GM21723 (cell line): ENCODE measurements at regions not wholly inside any gene's neighbourhood (a gene's known extent, or its start where the extent isn't known, plus 50 kb on each side); places are given as distances from the start of the nearest gene placed in this dataset.
"Not testable (repeated sequence)": the region's sequence is repeated elsewhere in the genome, so short reads cannot be mapped to it uniquely, and the experiment has no call there.

ENCODE experiments used
- ATAC-seq: cut with Tn5 transposase; IDR thresholded peaks from one replicate; pipeline ENCODE4 v1.9.1; 2021; ENCODE audit warnings: mild to moderate bottlenecking, moderate library complexity; ENCODE audit not compliant: unreplicated experiment

DNA sequence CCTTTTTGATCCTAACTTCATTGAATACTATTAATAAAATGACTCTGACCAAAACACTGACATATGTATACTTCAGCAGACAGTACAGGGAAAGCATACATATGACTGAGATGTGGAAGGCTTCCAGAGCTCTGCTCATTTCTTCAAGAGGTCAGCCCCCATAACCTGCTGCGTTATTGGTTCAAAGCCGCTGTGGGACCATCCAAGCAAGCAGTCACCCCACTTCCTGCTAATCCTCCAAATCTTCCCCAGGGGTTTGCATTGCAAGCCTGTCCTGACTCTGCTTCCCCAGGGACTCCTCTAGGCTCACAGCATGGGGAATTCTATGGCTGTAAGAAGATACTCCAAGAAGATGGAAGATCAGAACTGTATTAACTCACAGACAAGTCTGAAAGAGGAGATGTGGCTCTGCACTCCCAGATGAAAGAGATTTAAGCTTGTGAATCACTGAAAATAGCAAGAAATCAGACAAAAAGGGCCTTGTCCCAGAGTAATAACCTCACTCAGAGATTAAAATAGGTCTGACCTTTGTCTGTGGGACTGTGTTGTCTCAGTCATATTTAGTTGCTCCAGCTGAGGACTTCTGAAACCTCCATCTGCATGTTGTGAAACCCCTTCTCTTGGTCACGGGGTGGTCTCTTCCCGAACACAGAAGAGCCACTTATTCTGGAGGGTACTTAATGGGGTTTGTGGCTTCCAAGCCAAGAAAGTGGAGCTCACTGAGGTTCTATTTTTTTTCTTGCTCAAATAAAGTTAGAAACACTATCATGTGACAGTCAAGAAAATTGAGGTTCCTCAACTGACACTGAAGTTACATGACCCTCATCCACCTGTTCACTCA lies 101.5 kb upstream of the MARCKS start:
- ATAC-seq, result peak; percentile 82

DNA sequence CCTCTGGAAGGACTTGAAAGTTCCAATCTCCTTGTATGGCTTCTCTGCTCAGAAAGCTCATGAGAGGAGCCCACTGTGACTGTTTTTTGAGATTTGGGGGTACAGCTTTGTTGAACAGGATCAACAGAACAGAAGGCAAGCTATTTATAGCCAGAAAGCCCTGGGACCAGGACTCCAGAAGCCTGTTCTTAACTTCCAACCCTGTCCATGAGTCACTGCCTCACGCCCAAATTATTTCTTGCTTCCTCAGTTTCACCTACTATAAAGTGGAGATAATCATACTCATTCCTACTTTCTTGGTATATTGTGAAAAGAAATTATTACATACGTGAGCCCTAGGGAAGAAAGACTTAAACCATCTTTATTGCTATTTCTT lies 100.9 kb upstream of the MARCKS start:
- ATAC-seq, result no peak

DNA sequence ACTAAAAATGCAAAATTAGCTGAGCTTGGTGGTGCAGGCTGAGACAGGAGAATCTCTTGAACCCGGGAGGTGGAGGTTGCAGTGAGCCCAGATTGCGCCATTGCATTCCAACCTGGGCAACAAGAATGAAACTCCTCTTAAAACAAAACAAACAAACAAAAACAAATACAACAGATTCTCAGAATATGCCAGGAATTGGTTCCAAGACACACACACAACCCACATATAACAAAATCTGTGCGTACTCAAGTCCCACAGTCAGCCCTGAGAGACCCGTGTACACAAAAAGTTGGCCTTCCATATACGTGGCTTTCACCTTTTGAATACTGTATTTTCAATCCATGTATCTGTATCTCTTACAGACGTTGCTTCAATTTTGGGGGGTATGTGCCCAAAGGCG lies 98.9 kb upstream of the MARCKS start:
- no peak for ATAC-seq

DNA sequence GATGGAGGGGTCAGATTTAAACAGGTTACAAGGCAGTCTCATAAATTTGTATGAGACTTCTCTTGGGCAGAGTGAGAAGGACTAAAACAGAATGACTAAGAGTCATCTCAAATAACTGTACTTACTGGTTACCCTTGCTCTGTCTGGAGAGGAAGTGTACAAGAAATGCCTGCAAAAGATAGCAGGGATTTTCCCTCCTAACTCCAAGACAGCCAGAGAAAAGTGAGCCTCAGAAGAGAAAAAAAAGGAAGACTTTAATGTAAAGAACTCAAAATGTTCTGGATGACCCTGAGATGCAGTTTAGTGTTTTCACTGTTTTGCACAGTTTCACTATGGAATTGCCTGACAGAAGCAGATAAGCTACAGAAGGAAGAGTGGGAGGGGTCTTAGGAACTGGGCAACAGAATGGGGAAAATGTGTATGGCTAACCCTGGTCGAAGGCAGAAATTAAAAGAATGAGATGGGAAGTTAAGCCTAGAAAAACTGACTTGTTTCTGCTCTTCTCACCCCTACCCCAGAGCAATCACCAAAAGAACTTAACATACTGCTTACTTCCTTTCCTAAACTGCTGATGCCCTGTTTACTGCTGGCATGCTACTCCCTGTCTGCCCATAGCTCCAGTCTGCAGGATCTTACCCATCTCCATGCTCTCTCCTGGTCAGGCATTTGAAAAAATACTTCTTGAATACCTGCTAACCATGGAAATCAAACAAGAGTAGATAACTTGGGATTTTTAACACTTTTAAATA lies 98.1 kb upstream of the MARCKS start:
- no peak for ATAC-seq

DNA sequence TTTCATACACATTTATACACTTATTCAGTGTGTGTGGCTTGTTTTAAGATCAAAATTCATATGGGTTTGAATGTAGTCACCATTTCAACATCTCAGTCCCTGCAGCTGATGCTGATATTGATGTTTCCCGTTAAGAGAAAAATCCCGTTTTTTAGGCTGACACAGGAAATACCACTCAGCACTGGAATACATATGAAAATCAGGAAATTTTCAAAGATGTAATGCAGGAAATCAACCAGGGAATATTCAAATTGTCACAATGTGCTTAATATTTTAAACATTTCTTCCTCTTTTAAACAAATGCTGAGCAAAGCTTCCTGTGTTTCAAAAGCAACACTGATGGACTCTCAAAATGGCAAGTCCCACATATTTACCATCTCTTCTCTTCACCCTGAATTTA lies 94.5 kb upstream of the MARCKS start:
- ATAC-seq, result no peak

DNA sequence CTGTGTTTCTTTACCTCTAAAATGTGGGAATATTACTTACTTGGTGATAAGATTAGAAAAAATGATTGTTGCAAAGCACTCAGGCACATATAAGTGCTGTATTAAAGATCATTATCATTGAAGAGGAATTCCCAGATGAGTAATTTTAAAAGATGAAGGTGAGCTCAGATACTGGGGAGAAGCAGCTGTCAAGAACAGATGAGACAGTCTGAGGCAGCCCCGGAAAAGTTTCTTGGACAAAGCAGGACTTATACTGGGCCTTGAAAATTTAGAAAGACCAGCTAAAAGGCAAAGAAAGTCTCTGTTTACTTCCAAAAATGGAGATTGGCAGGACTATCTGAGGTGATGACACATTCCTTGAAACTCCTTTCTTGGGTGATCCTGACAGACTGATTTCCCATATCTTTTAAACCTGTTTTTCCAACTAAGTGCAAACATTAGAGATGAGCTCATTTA lies 93.8 kb upstream of the MARCKS start:
- ATAC-seq, result no peak

DNA sequence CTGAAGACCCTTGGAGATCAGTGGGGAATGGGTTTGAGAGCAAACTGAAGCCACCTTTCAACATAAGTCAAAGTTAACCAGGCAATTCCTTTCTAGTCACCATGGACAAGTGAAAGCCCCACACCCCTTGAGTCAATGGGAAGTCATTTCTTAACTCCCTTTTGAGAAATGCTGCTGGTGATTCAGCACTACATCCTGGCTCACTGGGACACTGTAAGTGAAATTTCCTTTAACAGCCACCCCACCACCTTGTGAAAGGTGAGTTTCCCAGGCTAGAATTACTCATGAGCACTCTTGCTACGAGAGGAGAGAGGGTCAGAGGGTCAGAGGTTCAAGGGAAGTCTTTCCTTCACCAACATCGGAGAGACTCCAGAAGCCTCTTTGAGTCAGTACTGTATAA lies 93.3 kb upstream of the MARCKS start:
- ATAC-seq, result peak; percentile 65

DNA sequence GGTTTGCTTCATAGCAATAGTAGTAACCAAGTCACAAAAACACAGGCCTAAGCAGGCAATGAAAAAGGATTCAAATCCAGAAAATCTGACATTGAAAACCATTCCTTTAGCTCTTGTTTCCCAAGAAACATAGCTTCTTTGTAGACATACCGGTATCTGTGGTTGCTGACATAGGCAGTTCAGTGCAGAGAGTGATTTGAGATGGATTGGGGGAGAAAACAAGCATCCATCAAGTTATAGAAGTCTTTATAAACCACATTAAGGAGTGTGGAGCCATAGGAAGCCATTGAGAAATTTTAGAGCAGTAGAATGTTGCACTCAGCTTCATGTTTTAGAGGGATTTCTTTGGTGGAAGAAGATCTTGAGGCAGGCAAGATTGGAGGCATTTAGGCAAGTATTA lies 91.2 kb upstream of the MARCKS start:
- ATAC-seq, result no peak

DNA sequence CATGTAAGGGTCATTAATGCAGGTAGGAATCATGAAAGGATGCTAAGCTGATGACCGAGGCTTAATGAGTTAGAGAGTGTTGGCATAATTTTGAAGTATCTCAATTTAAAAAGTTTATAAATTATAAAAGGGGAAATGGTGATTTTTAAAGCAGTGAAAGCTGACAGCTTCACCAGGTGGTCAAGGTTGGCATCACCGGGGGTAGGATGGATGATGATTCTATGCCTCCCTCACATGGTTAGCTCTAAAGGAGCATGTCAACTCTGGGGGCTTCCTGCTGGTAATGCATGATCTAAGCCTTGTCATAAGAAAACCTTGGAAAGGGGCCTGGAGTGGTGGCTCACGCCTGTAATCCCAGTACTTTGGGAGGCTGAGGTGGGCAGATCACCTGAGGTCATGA lies 89.2 kb upstream of the MARCKS start:
- no peak for ATAC-seq

DNA sequence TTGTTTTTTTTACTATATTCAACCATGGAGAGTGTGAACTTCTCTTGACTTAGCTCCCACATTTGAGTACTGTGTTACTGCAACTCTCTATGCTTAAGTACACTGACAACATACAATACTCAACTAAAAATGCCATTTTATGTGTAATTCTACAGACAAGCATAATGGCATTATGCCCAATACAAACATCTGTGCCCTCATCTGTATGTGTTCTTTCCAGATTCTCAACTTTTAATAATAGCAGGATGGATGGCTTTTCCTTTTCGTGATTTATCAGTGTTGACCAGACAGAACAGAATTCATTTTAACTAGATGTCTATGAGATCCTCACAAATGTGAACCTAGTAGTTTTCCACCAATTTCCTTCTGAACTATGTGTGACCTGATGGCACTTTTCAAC lies 84.2 kb upstream of the MARCKS start:
- no peak for ATAC-seq

DNA sequence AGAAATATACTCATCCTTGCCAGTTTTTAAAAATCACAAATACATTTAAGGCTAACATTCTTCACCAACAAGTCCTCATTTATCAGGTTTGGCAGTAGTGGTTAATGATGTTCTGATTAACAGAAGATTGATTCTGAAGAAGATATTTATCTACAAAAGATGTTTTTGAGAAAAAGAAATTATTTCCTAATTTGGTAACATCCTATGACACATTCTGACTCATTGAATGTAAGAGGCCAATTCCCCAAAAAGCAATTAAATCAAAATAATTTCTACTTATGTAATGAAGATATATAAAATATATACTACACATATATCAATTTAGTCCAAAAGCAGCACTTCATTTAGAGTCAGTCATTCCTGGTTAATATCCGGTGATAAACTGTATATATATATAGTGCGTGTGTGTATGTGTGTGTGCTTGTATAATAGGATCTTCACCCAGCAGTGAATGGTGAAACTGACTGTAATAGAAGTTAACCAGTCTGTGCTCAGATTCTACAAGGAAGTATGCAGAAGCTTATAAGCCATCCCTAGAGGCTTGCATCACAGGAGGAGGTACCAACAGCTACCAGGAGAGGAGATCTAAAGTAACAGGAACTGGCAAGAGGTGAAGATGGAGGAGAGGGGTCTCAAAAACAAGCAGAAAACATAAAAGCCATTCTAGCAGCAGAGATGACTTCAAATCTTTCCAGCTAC lies 82.9 kb upstream of the MARCKS start:
- ATAC-seq, result no peak

DNA sequence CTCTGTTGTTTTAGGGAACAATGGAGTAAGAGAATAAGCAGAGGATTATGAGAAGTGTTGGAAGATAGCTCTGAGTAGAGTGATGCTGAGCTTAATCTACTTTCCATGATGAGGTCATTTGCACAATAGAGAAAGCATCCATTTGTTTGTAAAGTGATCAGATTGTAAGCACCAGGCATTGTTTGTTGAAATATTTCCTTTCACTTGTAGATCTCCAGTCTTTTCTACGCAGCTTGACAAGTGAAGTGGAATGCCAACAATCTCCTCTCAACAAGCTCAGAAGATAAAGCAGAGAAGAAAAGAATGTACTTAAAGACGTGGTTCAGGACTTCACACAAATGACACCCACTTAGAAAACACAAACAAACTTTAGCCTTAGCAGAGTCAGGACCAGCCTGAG lies 80.1 kb upstream of the MARCKS start:
- ATAC-seq, result no peak

DNA sequence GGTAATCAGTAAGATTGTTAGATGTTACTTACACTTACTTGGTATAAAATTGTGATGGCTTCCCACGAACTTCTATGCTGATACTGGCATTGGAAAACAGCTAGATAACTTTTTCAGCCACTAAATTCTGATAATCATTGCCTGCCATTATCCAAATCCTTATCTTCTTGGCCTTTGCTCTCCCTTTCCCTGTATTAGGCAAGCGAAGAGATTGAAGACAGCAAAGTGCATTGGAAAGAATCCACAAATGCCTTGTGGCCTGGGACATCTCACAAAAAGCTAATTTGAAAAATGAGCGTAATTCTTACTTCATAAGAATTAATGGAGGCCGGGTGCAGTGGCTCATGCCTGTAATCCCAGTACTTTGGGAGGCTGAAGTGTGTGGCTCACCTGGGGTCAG lies 79.5 kb upstream of the MARCKS start:
- ATAC-seq, result no peak

DNA sequence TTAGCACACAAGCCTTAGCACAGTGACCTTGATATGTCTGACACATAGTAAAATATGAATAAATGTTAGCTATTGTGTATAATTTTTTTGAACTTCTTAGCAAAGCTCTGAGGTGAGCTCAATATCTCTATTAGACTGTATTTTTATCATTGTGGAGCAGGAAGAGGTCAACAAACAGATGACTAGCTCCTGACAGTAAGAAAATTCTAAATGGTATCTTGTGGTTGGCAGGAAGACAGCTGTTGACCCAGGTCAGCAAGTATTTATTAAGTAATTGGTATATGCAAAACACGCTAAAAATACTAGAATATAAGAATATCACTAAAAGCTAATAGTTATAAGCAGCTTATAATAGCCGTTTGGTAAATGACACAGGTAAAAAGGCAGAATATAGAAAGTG lies 77.5 kb upstream of the MARCKS start:
- no peak for ATAC-seq

DNA sequence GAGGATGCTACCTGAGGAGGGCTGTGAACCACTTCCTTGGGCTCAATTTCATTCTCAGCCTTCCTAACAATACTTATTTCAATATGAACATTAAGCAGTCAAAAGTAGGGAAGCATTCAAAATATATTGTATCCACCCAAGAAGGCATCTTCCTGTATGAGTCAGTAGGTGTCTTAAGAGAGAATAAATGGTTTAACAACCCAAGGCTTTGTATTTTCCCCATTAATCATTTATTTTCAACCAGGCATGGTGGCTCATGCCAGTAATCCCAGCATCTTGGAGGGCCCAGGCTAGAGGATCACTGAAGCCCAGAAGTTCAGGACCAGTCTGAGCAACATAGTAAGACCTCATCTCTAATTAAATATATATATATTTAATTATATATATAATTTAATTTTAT lies 74.5 kb upstream of the MARCKS start:
- no peak for ATAC-seq

DNA sequence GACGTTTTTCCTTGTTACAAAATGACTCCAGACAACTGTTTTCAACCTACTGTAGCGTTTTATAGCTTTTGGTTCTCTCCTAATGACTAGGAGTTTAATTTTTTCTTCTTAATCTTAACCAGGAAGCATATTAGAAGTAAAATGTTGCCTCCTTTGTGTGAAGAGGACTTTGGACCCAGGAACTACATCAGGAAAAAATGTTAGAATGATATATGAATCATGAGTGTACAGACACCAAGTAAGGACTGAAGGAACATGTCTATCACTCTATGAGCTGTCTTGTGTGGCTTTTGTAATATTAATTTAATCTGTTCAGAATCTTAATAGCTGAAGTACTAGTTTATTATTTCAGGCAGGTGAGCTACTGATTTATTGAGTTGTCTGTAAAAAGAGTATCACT lies 71.0 kb upstream of the MARCKS start:
- no peak for ATAC-seq

DNA sequence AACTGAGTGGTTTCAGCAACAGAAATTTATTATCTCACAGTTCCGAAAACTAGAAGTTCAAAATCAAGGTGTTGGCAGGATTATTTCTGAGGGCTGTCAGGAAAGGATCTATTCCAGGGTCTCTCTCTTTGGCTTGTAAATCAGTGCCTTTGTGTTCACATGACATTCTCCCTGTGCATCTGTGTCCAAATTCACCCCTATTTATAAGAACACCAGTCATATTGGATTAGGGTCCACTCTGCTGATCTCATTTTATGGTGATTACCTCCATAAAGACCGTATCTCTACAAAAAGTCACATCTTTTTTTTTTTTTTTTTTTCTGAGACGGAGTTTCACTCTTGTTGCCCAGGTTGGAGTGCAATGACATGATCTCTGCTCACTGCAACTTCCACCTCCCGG lies 68.6 kb upstream of the MARCKS start:
- ATAC-seq, result no peak

DNA sequence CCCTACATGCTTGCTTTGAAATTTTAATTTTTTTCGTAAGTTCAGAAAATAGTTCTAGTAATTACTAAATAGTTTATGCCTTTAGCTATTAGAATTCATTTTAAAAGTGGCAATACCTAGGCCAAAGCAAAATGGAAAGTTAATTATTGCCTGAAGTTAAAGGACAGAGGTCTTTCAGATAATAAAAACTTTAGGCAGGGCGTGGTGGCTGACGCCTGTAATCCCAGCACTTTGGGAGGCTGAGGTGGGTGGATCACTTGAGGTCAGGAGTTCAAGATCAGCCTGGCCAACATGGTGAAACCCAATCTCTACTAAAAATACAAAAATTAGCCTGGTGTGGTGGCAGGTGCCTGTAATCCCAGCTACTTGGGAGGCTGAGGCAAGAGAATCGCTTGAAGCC lies 65.9 kb upstream of the MARCKS start:
- ATAC-seq, result not testable (repeated sequence)

DNA sequence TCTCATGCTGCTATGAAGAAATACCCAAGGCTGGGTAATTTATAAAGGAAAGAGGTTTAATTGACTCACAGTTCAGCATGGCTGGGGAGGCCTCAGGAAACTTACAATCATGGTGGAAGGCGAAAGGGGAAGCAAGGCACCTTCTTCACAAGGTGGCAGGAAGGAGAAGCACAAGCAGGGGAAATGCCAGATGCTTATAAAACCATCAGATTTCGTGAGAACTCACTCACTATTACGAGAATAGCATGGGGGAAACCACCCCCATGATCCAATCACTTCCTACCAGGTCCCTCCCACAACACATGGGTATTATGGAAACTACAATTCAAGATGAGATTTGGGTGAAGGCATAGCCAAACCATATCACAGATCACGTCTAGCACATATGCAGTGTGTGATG lies 61.8 kb upstream of the MARCKS start:
- ATAC-seq, result not testable (repeated sequence)

DNA sequence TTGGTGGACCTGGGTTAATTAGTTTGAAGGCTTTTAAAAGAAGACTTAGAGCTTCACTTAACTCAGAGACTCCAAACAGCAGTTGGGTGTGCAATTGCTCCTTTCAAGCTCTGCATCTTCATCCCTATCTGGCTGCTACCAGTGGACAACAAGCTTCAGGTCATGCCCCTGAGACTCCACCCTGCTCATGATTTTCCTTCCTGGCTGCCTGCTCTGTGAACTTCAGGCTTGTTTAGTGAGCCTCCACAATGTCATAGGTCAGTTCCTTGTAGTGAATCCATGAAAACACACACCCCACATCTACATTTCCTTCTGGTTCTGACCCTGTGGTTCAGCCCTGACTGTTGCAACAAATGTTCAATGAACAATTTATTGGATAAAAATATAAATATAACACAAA lies 61.1 kb upstream of the MARCKS start:
- no peak for ATAC-seq

DNA sequence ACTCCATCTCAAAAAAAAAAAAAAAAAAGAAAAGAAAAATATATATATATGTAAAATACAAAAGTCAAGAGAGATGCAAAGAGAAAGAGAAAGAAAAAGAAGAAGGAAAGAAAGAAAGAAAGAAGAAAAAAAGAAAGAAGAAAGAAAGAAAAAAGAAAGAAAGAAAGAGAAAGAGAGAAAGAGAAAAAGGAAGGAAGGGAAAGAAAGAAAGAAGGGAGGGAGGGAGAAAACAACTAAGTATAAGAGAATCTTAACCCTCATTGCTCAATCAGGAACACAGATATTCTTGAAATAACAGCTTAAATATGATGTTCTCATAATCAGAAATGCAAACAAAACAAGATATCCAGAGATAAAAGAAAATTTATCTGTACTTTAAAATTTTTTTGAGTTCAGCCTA lies 54.4 kb upstream of the MARCKS start:
- ATAC-seq, result no peak
